IMR-90 (cell line): ENCODE measurements at regions not wholly inside any gene's neighbourhood (a gene's known extent, or its start where the extent isn't known, plus 50 kb on each side); places are given as distances from the start of the nearest gene placed in this dataset.

Experiments
- ATAC-seq: fragments of 200-7000 bp; cut with Tn5 transposase; 2 replicates; pipeline ENCODE4 v1.9.1; 2020; ENCODE audit warnings: low read depth, mild to moderate bottlenecking, moderate library complexity
- BruUV-seq: library from RNA; stranded (reverse); fragments of 400-500 nt; replicated peaks from 2 replicates; lab custom pipeline; 2021; lab: Mats Ljungman, UMichigan
- CTCF ChIA-PET: fragments of 300-600 bp; formaldehyde crosslinking; extraction: SDS; loops from one replicate; lab custom pipeline; 2021; ENCODE audit warnings: antibody characterized with exemption; lab: Yijun Ruan, JAX
- POLR2A ChIA-PET: fragments of 300-600 bp; sonication (Branson Sonifier 250); formaldehyde crosslinking; loops from one replicate; lab custom pipeline; 2022; ENCODE audit warnings: antibody characterized with exemption; ENCODE audit not compliant: unreplicated experiment; lab: Charles Lee
- DNase-seq: peaks from one replicate; pipeline ENCODE4 v3.0.0; 2013
- H2AFZ ChIP-seq: replicated peaks from 2 replicates; pipeline ENCODE3; 2013; ENCODE audit warnings: low read length, mild to moderate bottlenecking; ENCODE audit not compliant: poor library complexity
- H2AK5ac ChIP-seq: 2 replicates; pipeline ENCODE4 v1.6.1; 2013; ENCODE audit warnings: low read depth, low read length, inconsistent platforms
- H2AK9ac ChIP-seq: replicated peaks from 2 replicates; pipeline ENCODE3; 2013; ENCODE audit warnings: mild to moderate bottlenecking, low read depth, low read length, moderate library complexity; ENCODE audit not compliant: poor library complexity
- H2BK120ac ChIP-seq: 2 replicates; pipeline ENCODE4 v1.6.1; 2013; ENCODE audit warnings: low read depth, low read length, inconsistent platforms
- H2BK15ac ChIP-seq: 3 replicates; pipeline ENCODE4 v1.6.1; 2013; ENCODE audit warnings: low read depth, low read length, inconsistent platforms
- H2BK20ac ChIP-seq: 2 replicates; pipeline ENCODE4 v1.6.1; 2013; ENCODE audit warnings: low read depth, mild to moderate bottlenecking, inconsistent platforms, low read length, moderate library complexity
- H2BK5ac ChIP-seq: 2 replicates; pipeline ENCODE4 v1.6.1; 2013; ENCODE audit warnings: mild to moderate bottlenecking, low read depth, low read length, inconsistent platforms; ENCODE audit not compliant: poor library complexity, severe bottlenecking
- H3K14ac ChIP-seq: replicated peaks from 2 replicates; pipeline ENCODE4 v1.6.1; 2013; ENCODE audit warnings: low read depth, low read length, inconsistent platforms
- H3K18ac ChIP-seq: 2 replicates; pipeline ENCODE4 v1.6.1; 2013; ENCODE audit warnings: low read depth, low read length, control low read depth
- H3K23ac ChIP-seq: 2 replicates; pipeline ENCODE4 v1.6.1; 2013; ENCODE audit warnings: low read depth, low read length, inconsistent platforms
- H3K27ac ChIP-seq: 2 replicates; pipeline ENCODE4 v1.5.1; 2013; ENCODE audit warnings: mild to moderate bottlenecking, control low read depth, low read length; ENCODE audit not compliant: insufficient read depth
- H3K27me3 ChIP-seq: 2 replicates; pipeline ENCODE4 v1.6.1; 2013; ENCODE audit warnings: low read length; ENCODE audit not compliant: control insufficient read depth, insufficient read depth
- H3K36me3 ChIP-seq: 2 replicates; pipeline ENCODE4 v1.6.1; 2013; ENCODE audit warnings: low read length, mixed read lengths; ENCODE audit not compliant: control insufficient read depth, insufficient read depth
- H3K4ac ChIP-seq: 2 replicates; pipeline ENCODE4 v1.6.1; 2013; ENCODE audit warnings: low read depth, low read length, inconsistent platforms
- H3K4me1 ChIP-seq: 2 replicates; pipeline ENCODE4 v1.6.1; 2013; ENCODE audit warnings: low read length, mixed read lengths; ENCODE audit not compliant: control insufficient read depth, insufficient read depth
- H3K4me2 ChIP-seq: 2 replicates; pipeline ENCODE4 v1.6.1; 2013; ENCODE audit warnings: low read depth, mild to moderate bottlenecking, control low read depth, low read length, moderate library complexity
- H3K4me3 ChIP-seq: 2 replicates; pipeline ENCODE4 v1.5.1; 2013; ENCODE audit warnings: low read depth, mild to moderate bottlenecking, control low read depth, low read length, moderate library complexity; ENCODE audit not compliant: insufficient read depth
- H3K56ac ChIP-seq: 2 replicates; pipeline ENCODE4 v1.6.1; 2013; ENCODE audit warnings: low read length, inconsistent platforms; ENCODE audit not compliant: insufficient read depth; ENCODE audit errors: extremely low read depth
- H3K79me1 ChIP-seq, 2 experiments: 2 replicates each; pipeline ENCODE4 v1.6.1; 2013; ENCODE audit warnings: low read length in 2 of 2, inconsistent platforms in 1 of 2, low read depth in 1 of 2
- H3K9ac ChIP-seq: 2 replicates; pipeline ENCODE4 v1.6.1; 2013; ENCODE audit warnings: low read depth, low read length, control low read depth
- H3K9me1 ChIP-seq: 2 replicates; pipeline ENCODE4 v1.6.1; 2013; ENCODE audit warnings: low read length, inconsistent platforms; ENCODE audit not compliant: insufficient read depth
- H3K9me3 ChIP-seq: 2 replicates; pipeline ENCODE4 v1.6.1; 2013; ENCODE audit warnings: low read length; ENCODE audit not compliant: control insufficient read depth, insufficient read depth
- H4K20me1 ChIP-seq: 2 replicates; pipeline ENCODE4 v1.6.1; 2013; ENCODE audit warnings: low read length, inconsistent platforms; ENCODE audit not compliant: insufficient read depth
- H4K5ac ChIP-seq: 2 replicates; pipeline ENCODE4 v1.6.1; 2013; ENCODE audit warnings: mild to moderate bottlenecking, low read depth, low read length, control low read depth
- H4K8ac ChIP-seq, 2 experiments: 2 replicates each; pipeline ENCODE4 v1.6.1; 2013; ENCODE audit warnings: low read depth in 2 of 2, low read length in 2 of 2, control low read depth in 1 of 2, inconsistent platforms in 1 of 2
- H4K91ac ChIP-seq: 2 replicates; pipeline ENCODE4 v1.6.1; 2013; ENCODE audit warnings: low read depth, low read length, inconsistent platforms; ENCODE audit not compliant: insufficient read depth
- BHLHE40 ChIP-seq: fragments of 150-350 bp; IDR thresholded peaks from 2 replicates; pipeline ENCODE4 v1.6.1; 2016; ENCODE audit warnings: mild to moderate bottlenecking, low read depth, low read length
- CEBPB ChIP-seq: IDR thresholded peaks from 2 replicates; pipeline ENCODE4 v1.6.1; 2012; ENCODE audit warnings: low read depth, low read length, improper control_type of control experiment
- CHD1 ChIP-seq: IDR thresholded peaks from 2 replicates; pipeline ENCODE4 v1.6.1; 2012; ENCODE audit warnings: low read depth, low read length, improper control_type of control experiment
- CTCF ChIP-seq: conservative IDR thresholded peaks from 2 replicates; pipeline ENCODE4 v1.5.1; 2012; ENCODE audit warnings: mild to moderate bottlenecking, low read depth, low read length, improper control_type of control experiment
- ELK1 ChIP-seq: fragments of 150-350 bp; IDR thresholded peaks from 2 replicates; pipeline ENCODE4 v1.6.1; 2016; ENCODE audit warnings: low read depth, mild to moderate bottlenecking, low read length, moderate library complexity, borderline replicate concordance
- FOS ChIP-seq: fragments of 150-350 bp; IDR thresholded peaks from 2 replicates; pipeline ENCODE4 v1.6.1; 2016; ENCODE audit warnings: low read depth, low read length
- MAFK ChIP-seq: IDR thresholded peaks from 2 replicates; pipeline ENCODE4 v1.6.1; 2012; ENCODE audit warnings: low read depth, low read length, improper control_type of control experiment
- MAZ ChIP-seq: IDR thresholded peaks from 2 replicates; pipeline ENCODE4 v1.6.1; 2012; ENCODE audit warnings: low read depth, mild to moderate bottlenecking, low read length, improper control_type of control experiment, moderate library complexity, borderline replicate concordance
- MXI1 ChIP-seq: IDR thresholded peaks from 2 replicates; pipeline ENCODE4 v1.6.1; 2012; ENCODE audit warnings: low read depth, mild to moderate bottlenecking, low read length, moderate library complexity, borderline replicate concordance
- NFE2L2 ChIP-seq: fragments of 150-350 bp; IDR thresholded peaks from 2 replicates; pipeline ENCODE4 v1.6.1; 2016; ENCODE audit warnings: low read depth, mild to moderate bottlenecking, low read length
- POLR2A ChIP-seq: IDR thresholded peaks from 2 replicates; pipeline ENCODE4 v1.6.1; 2012; ENCODE audit warnings: mild to moderate bottlenecking, low read depth, low read length
- RAD21 ChIP-seq: IDR thresholded peaks from 2 replicates; pipeline ENCODE4 v1.6.1; 2012; ENCODE audit warnings: low read length, improper control_type of control experiment
- RCOR1 ChIP-seq: IDR thresholded peaks from 2 replicates; pipeline ENCODE4 v1.6.1; 2012; ENCODE audit warnings: mild to moderate bottlenecking, low read length, improper control_type of control experiment; ENCODE audit not compliant: insufficient replicate concordance
- RFX5 ChIP-seq: IDR thresholded peaks from 2 replicates; pipeline ENCODE4 v1.8.0; 2012; ENCODE audit warnings: low read depth, mild to moderate bottlenecking, low read length, moderate library complexity
- SMC3 ChIP-seq: fragments of 150-350 bp; IDR thresholded peaks from 2 replicates; pipeline ENCODE4 v1.6.1; 2016; ENCODE audit warnings: low read depth, mild to moderate bottlenecking, antibody characterized with exemption, low read length, moderate library complexity
- WGBS, 2 experiments: methylation state at CpG; one replicate each; pipeline versions ENCODE4 v1.1.5 to v1.1.7; 2013; ENCODE audit warnings: missing lambda C conversion rate in 2 of 2; ENCODE audit not compliant: insufficient read length in 1 of 2; ENCODE audit errors: extremely low coverage in 2 of 2; 5-methylcytosine and 5-hydroxymethylcytosine counted together
- dilution Hi-C: fragments of 300-500 bp; cut with HindIII; formaldehyde crosslinking; loops from one replicate; pipeline ENCODE4 v1.14.3; 2018; ENCODE audit warnings: low sequenced_read_pairs; ENCODE audit not compliant: unreplicated experiment
- in situ Hi-C: fragments of 300-500 bp; cut with MboI; formaldehyde crosslinking; loops from 3 replicates; pipeline ENCODE4 v1.14.3; 2019; ENCODE audit warnings: low sequenced_read_pairs, inconsistent platforms, mixed read lengths
- intact Hi-C: fragments of 100-400 bp; cut with micrococcal nuclease; formaldehyde crosslinking; loops from 2 replicates; pipeline ENCODE4 v1.10.0; 2022
- TF ChIP-seq, protein P1 (sequence below): fragments of 150-350 bp; IDR thresholded peaks from 2 replicates; pipeline ENCODE4 v1.6.1; 2017; ENCODE audit warnings: mild to moderate bottlenecking, antibody characterized with exemption, low read length, low read depth

GRCh38 chr2:211159972-211160371 is 603.6 kb downstream of the CPS1 start:
- no peak overlapping the region for H3K27ac ChIP-seq
- in situ Hi-C loops (loop anchor here (25.0 kb wide), 1 partner anchor 548 kb away; no protein-coding TSS in a partner anchor), intact Hi-C loops (loop anchor here (5.0 kb wide), 2 partner anchors 543 to 713 kb away; no protein-coding TSS in a partner anchor), dilution Hi-C loops (no loop called here)
- no peaks in the 10 kb centered on the region for H3K9me1 ChIP-seq
- no peak overlapping the region for H2BK5ac ChIP-seq
- TF ChIP-seq MAFK (no peak), ELK1 (no peak), MAZ (no peak), RAD21 (no peak), FOS (no peak), RFX5 (no peak), CTCF (no peak), NFE2L2 (no peak), POLR2A (no peak), CHD1 (no peak), MXI1 (no peak), SMC3 (no peak), CEBPB (no peak), BHLHE40 (no peak), RCOR1 (no peak)
- TF ChIP-seq, protein P1, sequence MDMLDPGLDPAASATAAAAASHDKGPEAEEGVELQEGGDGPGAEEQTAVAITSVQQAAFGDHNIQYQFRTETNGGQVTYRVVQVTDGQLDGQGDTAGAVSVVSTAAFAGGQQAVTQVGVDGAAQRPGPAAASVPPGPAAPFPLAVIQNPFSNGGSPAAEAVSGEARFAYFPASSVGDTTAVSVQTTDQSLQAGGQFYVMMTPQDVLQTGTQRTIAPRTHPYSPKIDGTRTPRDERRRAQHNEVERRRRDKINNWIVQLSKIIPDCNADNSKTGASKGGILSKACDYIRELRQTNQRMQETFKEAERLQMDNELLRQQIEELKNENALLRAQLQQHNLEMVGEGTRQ, result no peak
- no peak overlapping the region for H2BK20ac ChIP-seq
- H3K36me3 ChIP-seq, result no peaks in the 10 kb centered on the region
- H3K23ac ChIP-seq, result no peak overlapping the region
- H3K4ac ChIP-seq, result no peak overlapping the region
- no peak overlapping the region for H3K18ac ChIP-seq
- H4K20me1 ChIP-seq, result no peaks in the 10 kb centered on the region
- no TSS peak for BruUV-seq
- H3K79me1 ChIP-seq, result no peaks in the 10 kb centered on the region
- H3K14ac ChIP-seq, result no peak overlapping the region
- DNase-seq (no peak), ATAC-seq (no peak)
- H3K9ac ChIP-seq, result no peak overlapping the region
- no peak overlapping the region for H2BK15ac ChIP-seq
- POLR2A ChIA-PET, result no interaction called here
- H3K56ac ChIP-seq, result no peak overlapping the region
- H3K4me3 ChIP-seq, result no peak overlapping the region
- H2AK5ac ChIP-seq, result no peak overlapping the region
- H4K5ac ChIP-seq, result no peak overlapping the region
- no peak overlapping the region for H4K91ac ChIP-seq
- no peak overlapping the region for H2AFZ ChIP-seq
- H4K8ac ChIP-seq, result no peak overlapping the region
- H3K4me2 ChIP-seq, result no peak overlapping the region
- H2BK120ac ChIP-seq, result no peak overlapping the region
- WGBS, 2 experiments, result 0% methylated on average over 1 of the region's 7 CpGs; no CpG with 5 or more reads in 1 of the 2 experiments
- no peaks in the 10 kb centered on the region for H3K9me3 ChIP-seq
- CTCF ChIA-PET, result no interaction called here
- no peaks in the 10 kb centered on the region for H3K4me1 ChIP-seq
- H3K27me3 ChIP-seq, result no peaks in the 10 kb centered on the region
- no peak overlapping the region for H2AK9ac ChIP-seq
